ENCODE measurements at regions not wholly inside any gene's neighbourhood (a gene's known extent, or its start where the extent isn't known, plus 50 kb on each side); places are given as distances from the start of the nearest gene placed in this dataset.
A peak's percentile ranks its signal among the peaks of the same experiment; 100 is the strongest.

DNA sequence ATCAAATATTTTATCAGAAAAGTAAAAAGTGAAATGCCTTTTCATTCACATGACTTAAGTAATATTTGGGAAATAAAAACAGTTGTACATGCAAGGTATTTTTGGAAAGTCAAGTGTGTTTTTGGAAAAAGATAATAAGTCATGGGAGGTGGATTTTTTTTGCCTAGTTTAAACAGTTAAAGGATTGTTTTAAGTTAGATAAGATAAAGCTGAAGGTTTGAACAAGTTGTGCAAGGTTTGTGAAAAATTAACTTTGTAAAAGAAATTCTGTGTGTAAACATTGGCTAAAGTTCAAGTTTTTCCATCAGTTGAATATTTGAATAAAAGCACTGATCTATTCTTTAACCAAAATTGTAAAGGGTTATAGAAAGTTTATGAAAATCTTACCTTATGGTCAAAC is 207.9 kb upstream of the RGPD4 start:
- FAIRE-seq (no peak), DNase-seq (ENCODE audit: low spot score) (no peak)

DNA sequence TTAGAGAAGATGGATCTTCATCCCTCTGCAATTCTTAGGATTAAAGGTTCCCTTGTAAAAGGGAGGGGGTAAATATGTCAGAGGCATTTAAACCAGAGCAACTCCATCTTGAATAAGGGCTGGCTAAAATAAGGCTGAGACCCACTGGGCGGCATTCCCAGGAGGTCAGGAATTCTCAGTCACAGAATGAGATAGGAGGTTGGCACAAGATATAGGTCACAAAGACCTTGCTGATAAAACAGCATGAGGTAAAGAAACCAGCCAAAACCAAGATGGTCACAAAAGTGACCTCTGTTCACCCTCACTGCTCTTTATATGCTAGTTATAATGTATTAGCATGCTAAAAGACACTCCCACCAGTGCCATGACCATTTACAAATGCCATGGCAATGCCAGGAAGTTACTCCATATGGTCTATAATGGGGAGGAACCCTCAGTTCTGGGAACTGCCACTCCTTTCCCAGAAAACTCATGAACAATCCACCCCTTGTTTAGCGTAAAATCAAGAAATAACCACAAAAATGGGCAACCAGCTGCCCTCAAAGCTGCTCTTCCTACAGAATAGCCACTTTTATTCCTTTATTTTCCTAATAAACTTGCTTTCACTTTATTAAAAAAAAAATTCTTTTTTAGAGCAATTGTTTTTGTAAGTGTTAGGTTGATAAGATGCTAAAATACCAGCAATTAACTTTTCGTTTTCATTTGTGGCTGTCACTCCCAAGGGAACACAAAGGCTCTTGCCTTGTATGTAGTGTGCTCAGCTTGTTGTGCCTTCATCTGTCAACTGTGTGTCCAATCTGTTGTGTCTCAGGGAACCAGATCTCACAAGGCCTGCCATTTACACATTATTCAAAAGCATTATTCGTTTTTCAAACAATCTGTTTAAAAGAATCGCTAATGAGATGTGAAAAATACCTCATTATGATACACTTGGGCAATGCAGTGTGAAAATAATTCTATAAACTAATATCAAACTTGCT is 205.2 kb upstream of the RGPD4 start:
- FAIRE-seq: no peak

DNA sequence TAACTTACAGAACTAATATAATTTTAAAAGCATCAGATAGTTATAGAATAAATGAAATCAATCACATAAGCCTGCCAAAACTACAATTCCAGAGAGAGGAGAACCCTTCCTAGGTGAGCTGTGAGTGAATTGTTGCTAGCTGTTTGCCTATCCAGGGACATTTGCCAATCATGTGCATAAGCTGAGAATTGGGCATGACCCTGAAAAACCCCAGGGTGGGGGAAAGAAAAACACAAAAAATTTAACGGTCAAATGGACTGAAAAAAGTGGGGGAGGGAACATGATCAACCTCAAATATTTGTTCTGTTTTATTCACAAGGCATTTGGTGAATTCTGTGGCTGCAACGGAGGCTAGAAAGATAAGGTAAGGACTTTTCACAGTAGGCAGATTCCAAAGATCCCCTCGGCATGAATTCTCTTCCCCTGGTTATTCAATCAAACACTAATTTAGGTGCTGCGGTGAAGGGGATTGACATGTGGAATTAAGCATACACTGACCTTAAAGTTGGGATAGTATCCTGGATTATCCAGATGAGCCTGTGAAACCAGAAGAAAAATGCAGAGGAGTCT is 203.9 kb upstream of the RGPD4 start:
- FAIRE-seq (no peak), DNase-seq (ENCODE audit: low spot score) (no peak)

More for the DNA sequence above, 205.2 kb upstream of the RGPD4 start:
- no peak for DNase-seq (ENCODE audit: low spot score)

DNA sequence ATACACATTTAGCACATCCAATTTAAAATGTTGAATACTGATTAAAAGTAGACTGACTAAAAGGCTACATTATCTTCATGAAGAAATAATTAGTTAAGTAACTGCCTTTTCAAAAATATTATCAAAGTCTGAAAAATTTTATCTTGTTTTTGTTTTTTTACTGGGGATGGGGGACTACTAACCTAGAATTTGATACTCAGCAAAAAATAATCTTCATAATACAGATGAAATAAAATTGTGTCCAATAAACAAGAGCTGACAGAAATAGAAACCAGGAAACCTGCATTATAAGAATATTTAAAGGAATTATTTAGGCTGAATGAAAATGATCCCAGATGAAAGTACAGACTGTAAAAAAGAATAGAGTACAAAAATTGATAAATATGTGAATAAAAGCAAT is 200.7 kb upstream of the RGPD4 start:
- DNase-seq (ENCODE audit: low spot score) (no peak), FAIRE-seq (no peak)

DNA sequence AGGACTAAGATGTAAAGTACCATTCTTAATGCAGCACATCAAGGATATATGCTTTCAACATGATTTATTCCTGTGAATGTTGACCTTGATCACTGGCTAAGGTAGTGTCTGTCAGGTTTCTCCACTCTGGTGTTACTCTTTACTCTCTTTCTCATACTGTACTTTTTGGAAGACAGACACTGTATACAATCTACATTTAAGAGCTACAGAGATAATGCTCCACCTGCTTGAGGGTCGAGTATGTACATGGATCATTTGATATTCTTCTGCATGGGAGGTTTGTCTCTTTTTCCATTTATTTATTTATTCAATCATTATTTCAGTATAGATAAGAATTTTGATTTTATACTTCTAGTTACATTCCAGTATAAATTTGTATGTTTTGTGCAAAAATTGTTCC is 199.5 kb upstream of the RGPD4 start:
- no peak for FAIRE-seq
- DNase-seq (ENCODE audit: low spot score): no peak

DNA sequence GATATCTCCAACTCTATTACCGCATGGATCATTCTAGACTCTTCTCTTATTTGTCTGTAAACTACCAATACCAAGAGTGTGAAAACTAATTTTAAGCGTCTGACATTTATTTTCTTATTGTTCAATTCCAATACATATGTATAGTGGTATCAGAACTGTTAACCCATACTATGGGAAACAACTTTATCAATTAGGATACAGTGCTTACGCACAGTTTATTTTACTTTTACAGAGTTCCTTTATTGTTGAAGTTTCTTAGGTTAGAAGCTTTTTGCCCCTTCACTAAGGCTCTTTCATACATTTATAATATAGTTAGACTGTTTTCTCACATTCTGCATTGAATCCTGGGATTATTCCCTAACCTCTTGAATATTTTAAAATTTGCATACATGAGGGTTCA is 198.8 kb upstream of the RGPD4 start:
- no peak for FAIRE-seq
- no peak for DNase-seq (ENCODE audit: low spot score)

DNA sequence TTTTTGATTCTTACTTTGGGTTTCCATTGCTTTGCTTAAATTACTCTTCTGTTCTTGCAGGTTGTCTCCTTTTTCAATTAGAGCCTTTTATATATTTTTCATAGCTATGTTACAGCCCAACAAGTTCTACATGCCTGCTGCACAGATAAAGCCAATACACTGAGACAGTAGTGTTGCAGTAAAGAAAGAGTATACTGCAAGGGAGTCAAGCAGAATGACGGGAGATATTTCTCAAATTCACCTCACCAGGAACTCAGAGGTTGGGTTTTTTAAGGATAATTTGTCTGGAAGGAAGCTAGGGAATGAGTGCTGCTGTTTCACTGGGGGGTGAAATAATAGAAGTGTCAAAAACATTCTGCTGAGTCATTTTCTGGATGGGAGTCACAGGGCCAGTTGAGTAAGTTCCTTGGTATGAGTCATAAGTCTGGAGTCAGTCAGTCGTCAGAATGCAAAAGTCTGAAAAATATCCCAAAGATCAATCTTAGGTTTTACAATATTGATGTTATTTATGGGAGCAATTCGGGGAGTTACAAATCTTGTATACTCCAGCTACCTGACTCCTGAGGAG is 193.0 kb upstream of the RGPD4 start:
- DNase-seq (ENCODE audit: low spot score) (peak; percentile 83), FAIRE-seq (peak; percentile 86)

DNA sequence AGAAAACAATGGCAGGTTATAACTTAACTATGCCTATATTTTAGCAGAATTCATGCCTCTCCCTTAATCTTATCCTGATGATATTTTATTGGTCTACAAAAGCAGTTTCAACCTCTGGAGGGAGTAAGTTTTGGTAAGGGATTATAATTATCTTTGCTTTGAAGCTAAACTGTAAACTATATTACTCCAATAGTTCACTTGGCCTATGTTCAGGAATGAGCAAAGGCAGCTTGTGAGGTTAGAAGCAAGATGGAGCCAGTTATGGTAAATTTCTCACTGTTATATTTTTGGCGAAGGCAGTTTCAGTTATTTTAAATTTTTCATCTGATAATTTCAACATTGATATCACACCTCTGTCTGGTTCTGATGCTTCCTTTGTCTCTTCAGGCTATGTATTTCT is 192.5 kb upstream of the RGPD4 start:
- DNase-seq (ENCODE audit: low spot score): no peak

DNA sequence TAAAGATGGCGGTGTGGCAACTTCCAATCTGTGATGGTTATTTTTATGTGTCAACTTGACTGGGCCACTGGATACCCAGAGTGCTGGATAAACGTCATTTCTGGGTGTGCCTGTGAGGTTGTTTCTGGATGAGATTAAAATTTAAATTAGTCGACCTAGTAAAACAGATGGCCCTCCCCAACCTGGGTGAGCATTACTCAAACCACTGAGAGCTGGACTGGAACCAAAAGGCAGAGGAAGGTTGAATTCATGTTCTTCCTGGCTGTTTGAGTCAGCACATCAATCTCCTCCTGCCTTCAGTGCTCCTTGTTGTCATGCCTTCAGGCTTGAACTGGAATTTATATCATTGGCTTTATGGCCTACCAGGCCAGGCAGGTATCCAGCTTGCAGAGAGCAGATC is 190.8 kb upstream of the RGPD4 start:
- FAIRE-seq (peak; percentile 77), DNase-seq (ENCODE audit: low spot score) (peak; percentile 75)

More for the DNA sequence above, 192.5 kb upstream of the RGPD4 start:
- no peak for FAIRE-seq

DNA sequence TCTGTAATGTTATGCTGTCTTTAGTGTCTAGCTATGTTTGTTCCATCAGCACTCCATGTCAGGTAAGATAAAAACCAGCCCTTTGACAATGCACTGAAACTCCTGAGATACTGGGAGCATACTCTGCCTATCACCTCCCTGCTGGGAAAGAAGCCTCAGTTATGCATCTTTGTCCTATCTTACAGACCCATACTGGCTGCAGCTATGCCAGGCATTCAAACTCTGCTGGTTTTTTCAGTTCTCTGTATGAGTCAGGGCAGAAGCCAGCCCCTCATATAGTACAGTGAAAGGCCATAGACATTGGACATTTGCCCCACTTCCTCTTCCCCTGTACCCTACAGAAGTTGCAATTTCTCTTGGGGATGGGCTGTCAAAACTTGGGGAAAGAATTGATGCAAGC is 181.1 kb upstream of the RGPD4 start:
- no peak for FAIRE-seq
- no peak for DNase-seq (ENCODE audit: low spot score)

DNA sequence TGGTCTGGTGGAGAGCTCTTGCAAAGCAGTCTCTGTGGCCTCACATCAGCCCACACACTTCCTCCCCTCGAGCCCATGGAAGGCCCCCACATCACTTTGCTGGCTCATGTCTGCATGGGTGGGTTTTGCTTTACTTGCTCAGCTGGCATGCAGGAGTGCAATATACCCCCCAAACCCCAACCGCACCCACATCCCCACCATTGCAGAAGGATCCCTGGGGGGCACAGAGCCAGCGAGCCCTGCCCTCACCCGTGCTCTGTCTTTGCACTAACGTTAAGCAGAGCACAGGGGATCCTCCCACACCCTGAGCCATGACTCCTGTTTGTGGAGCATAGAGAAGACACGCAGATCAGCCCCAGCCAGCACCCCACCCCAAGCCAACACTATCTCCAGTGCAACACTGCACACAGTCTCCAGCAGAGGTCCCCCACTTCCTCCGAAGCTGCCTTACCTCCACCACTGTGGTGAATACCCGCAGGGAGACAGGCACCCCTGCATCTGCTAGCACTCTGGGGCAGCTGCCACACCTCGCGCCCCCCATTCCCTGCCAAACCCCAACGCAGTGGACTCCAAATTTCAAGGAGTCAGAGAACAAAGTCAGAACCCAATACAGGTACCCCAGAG is 177.8 kb upstream of the RGPD4 start:
- FAIRE-seq: no peak
- DNase-seq (ENCODE audit: low spot score): no peak

DNA sequence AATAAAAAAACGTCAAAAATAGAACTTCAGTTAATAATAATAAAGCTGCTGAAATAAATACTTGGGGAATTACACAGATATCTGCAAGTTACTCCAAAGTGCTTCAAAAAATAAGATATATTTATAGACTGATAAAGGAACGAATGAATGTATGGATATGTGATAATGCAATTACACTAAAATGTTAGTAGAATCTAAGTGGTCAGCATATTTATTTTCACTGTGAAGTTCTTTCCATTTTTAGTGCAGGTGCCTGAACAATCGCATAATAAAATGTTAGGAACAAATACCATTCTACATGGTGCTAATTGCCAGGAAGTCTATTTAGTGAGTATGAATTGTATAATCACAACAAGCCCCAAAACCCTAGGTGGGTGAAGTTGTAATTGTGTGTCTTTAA is 169.6 kb upstream of the RGPD4 start:
- FAIRE-seq (no peak), DNase-seq (ENCODE audit: low spot score) (no peak)

DNA sequence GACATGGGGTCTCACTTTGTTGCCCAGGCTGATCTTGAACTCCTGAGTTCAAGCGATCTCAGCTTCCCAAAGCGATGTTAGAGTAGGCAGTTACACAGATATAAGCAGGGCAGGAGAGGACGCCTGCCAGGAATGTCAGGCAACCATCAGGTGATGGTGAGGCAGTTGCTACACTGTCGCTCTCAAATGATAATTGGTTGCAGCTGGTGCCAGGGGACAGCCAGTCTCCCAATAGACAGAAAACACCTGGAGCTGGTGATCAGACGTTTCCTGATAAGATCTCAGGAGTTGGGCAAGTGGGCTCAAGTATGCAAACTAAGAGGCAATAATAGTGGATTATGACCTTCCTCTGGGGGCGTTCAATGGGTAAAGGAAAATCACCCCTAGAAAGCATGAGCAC is 163.1 kb upstream of the RGPD4 start:
- FAIRE-seq (no peak), DNase-seq (ENCODE audit: low spot score) (no peak)

DNA sequence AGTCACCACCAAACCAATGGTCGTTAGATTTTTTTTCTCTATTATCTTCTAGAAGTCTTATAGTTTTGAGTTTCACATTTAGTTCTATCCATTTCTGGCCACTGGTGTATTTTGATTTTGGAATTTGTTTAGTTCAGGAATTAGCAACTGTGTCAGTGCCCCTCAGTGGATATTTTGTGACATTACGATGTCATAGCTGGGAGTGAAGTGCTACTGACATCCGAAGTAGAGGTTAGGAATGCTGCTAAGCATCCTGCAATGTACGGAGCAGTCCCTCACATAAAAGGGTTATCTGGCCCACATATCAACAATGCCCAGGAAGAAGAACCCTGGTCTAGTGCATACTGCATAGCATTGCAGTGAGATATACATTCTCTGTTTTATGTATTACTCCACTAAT is 157.4 kb upstream of the RGPD4 start:
- DNase-seq (ENCODE audit: low spot score) (no peak), FAIRE-seq (no peak)

DNA sequence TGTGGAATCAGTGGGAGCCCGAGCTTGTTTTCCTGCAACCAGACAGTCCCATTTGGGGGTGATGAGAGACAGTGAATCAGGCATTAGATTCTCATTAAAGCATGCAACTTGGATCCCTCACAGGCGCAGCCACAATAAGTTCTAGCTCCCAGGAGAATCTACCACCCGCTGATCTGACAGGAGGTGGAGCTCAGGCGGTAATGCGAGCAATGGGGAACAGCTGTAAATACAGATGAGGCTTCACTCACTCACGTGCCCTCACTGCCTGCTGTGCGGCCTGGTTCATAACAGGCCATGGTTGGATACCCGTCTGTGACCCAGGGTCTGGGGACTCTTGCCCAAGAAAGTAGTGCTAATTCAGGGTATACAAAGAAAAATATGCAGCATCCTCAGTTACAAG is 144.8 kb upstream of the RGPD4 start:
- no peak for DNase-seq (ENCODE audit: low spot score)
- no peak for FAIRE-seq

DNA sequence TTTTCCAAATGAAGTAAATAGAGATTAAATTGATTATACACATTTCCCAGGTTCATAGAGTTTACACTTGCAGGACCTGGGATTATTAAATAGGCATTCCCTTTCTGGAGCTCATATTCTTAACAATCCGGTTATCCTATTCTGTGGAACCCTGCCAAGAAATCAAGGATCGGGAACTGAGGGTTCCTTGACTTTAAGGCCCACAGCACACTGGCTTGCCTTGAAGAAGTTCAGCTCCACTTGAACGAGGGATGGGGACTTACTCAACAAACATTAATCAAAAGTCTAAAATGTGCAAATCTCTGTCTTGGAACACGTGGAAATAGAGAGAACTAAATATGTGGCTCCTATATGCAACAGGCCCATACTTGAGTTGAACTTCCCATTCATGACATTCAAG is 142.3 kb upstream of the RGPD4 start:
- FAIRE-seq (no peak), DNase-seq (ENCODE audit: low spot score) (no peak)

DNA sequence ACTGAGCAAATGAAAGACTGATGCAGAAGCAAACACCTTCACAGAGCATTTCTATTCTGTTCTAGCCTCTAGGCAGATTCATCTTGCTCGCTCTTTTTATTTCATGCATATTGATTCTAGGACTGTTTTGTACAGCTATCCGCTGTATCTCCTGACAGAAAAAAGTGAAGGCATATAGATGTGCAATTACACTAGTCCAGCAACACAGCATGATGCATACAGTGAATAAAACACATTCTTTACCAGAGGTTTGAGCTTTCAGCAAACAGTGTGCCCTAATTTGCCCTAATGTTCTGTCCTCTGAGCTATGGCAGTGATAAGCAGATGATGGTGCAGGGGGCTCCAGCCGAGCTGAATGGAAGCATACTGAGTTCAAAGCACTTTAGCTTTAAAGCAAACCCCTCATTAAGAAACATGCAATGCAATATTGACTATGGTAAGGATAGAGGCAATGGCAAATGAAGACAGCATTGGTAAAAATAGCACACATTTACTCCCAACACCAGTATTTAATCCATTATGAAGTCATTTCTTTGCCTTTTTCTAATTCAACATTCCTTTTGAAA is 141.2 kb upstream of the RGPD4 start:
- DNase-seq (ENCODE audit: low spot score): no peak
- FAIRE-seq: no peak

DNA sequence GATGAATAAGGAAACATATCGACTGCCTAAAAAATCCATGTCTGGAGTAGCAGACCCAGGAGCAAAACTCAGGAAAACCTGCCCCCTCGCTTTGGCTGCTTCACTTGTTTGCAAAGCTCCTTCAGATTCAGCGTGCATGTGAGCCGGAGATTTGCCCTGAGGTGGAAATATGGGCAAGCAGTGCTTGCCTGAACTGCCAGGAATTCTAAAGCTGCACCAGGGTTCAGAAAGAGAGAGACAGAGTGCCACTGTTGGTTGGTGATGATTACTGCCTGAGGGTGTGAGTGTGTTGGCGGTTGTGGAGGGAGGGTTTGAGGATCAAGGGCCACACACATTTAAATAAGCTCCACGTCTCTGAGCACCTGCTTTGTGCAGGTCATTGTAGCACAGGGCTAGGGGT is 139.6 kb upstream of the RGPD4 start:
- FAIRE-seq: no peak
- DNase-seq (ENCODE audit: low spot score): no peak

DNA sequence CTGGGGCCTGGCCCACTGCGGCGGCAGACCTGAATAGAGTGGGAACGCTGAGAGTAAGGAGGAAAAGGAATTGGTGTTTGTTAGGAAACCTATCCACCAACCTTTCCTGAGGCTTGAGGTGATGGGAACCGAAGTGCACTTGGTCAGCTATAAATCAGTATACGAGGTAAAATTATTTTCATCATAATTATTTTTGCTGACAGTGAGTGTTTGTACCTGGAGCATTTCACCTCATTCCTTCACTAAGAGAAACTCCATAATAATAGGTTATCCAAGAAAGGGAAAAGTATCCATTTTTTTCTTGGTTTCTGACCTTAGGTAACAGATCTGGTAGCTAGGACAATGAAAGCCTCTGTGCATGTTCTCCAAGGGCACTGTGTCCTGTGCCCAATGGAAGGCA is 138.6 kb upstream of the RGPD4 start:
- no peak for DNase-seq (ENCODE audit: low spot score)
- FAIRE-seq: no peak

DNA sequence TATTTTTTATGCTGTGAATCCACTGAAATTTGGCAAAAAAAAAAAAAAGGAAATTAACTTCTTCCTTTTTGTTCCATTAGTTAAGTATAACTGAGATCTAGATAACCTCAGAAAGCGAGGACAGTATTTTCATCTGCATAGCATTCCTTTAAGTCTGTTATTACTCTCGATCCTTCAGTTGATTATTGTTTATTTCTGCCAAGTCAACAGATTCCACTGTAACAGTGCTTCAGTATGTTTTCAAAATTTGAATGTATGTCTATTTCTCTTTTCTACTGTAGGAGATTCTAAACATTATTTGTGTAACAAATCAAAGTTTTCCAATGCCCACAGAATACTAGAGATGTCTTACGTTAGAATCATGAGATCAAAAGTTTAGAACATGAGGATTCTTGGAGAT is 133.1 kb upstream of the RGPD4 start:
- no peak for FAIRE-seq

DNA sequence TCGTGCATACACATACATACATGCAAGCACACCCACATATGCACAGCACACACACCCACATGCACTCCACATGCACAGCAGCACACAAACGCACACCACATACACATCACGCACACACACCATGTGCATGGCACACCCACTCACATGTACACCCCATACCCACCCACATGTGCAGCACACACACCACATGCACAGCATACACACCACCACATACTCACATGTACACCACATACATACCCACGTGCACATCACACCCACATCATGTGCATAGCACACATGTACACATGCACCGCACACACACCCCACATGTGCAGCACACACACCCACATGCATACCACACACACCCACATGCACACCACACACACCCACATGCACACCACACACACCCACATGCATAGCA is 132.0 kb upstream of the RGPD4 start:
- DNase-seq (ENCODE audit: low spot score): no peak
- FAIRE-seq: no peak

More for the DNA sequence above, 133.1 kb upstream of the RGPD4 start:
- no peak for DNase-seq (ENCODE audit: low spot score)

DNA sequence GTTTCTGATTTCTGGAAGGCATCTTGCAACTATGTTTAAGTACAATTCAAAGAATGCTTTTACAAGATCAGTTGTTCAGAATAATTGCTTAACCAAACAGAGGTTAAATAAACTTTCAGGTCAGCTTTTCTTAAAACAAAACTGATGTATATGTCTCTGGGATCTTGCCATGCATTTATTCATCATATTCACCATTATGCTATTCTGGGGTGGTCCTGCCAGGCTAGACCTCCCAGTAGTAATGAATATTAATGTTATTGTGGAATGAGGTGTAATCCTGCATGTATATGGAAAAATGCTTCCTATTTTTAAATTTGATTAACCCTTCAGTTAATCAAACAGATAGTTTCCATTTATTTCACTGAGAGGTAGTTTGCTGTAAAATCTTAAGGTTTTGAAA is 129.3 kb upstream of the RGPD4 start:
- FAIRE-seq (no peak), DNase-seq (ENCODE audit: low spot score) (no peak)
